SK-N-SH (cell line): ENCODE measurements at regions not wholly inside any gene's neighbourhood (a gene's known extent, or its start where the extent isn't known, plus 50 kb on each side); places are given as distances from the start of the nearest gene placed in this dataset.
A peak's percentile ranks its signal among the peaks of the same experiment; 100 is the strongest.

Experiments
- CTCF ChIA-PET: fragments of 300-600, 350-600 bp; formaldehyde crosslinking; extraction: SDS; loops from one replicate; lab custom pipeline; 2021; lab: Yijun Ruan, JAX
- POLR2A ChIA-PET: fragments of 350-600 bp; sonication (Branson Sonifier 250); formaldehyde crosslinking; extraction: SDS; loops from one replicate; lab custom pipeline; 2020; ENCODE audit warnings: antibody characterized with exemption, inconsistent platforms; lab: Yijun Ruan, JAX
- DNase-seq: peaks from one replicate; pipeline ENCODE4 v3.0.0; 2012
- H2AFZ ChIP-seq: fragments of 200-600 bp; sonication (generic); 2 replicates; pipeline ENCODE4 v1.8.1; 2016; ENCODE audit warnings: antibody characterized with exemption, mild to moderate bottlenecking, low read depth
- H3F3A ChIP-seq: fragments of 200-600 bp; sonication (generic); replicated peaks from 2 replicates; pipeline ENCODE3; 2016; ENCODE audit warnings: antibody characterized with exemption, mild to moderate bottlenecking; ENCODE audit not compliant: insufficient read depth
- H3K27ac ChIP-seq, 2 experiments: fragments of 200-500 bp in 1 of 2; fragments of 200-600 bp in 1 of 2; sonication (Bioruptor generic) in 1 of 2; sonication (generic), shearing (Covaris generic) in 1 of 2; 2 replicates each; pipeline versions ENCODE4 v1.5.1 to v1.6.1; 2014 to 2016; ENCODE audit warnings: low read depth in 2 of 2, inconsistent platforms in 1 of 2, low read length in 1 of 2, mild to moderate bottlenecking in 1 of 2, mixed read lengths in 1 of 2
- H3K27me3 ChIP-seq: fragments of 200-600 bp; sonication (generic), shearing (Covaris generic); 2 replicates; pipeline ENCODE4 v1.6.1; 2016; ENCODE audit warnings: mixed run types; ENCODE audit not compliant: insufficient read depth
- H3K36me3 ChIP-seq, 2 experiments: fragments of 200-500 bp in 1 of 2; fragments of 200-600 bp in 1 of 2; sonication (Bioruptor generic) in 1 of 2; sonication (generic) in 1 of 2; replicated peaks in 1 of 2; 2 replicates each; pipeline versions ENCODE3 to v1.5.1; 2014 to 2016; ENCODE audit warnings: low read length in 1 of 2, mild to moderate bottlenecking in 1 of 2; ENCODE audit not compliant: insufficient read depth in 2 of 2, control insufficient read depth in 1 of 2
- H3K4me1 ChIP-seq, 2 experiments: fragments of 200-500 bp in 1 of 2; fragments of 200-600 bp in 1 of 2; sonication (Bioruptor generic) in 1 of 2; sonication (generic), shearing (Covaris generic) in 1 of 2; 2 replicates each; pipeline versions ENCODE4 v1.5.1 to v1.6.1; 2014 to 2016; ENCODE audit warnings: low read depth in 1 of 2, low read length in 1 of 2, mixed run types in 1 of 2; ENCODE audit not compliant: insufficient read depth in 2 of 2, control insufficient read depth in 1 of 2
- H3K4me2 ChIP-seq: fragments of 200-600 bp; sonication (generic), shearing (Covaris generic); 2 replicates; pipeline ENCODE4 v1.6.1; 2017; ENCODE audit warnings: mixed run types
- H3K4me3 ChIP-seq, 2 experiments: fragments of 200-500 bp in 1 of 2; fragments of 200-600 bp in 1 of 2; sonication (Bioruptor generic) in 1 of 2; sonication (generic), shearing (Covaris generic) in 1 of 2; 2 replicates each; pipeline versions ENCODE4 v1.5.1 to v1.8.1; 2014 to 2016; ENCODE audit warnings: low read depth in 2 of 2, inconsistent platforms in 1 of 2, low read length in 1 of 2, mild to moderate bottlenecking in 1 of 2, mixed read lengths in 1 of 2, moderate library complexity in 1 of 2
- H3K79me2 ChIP-seq: fragments of 200-600 bp; sonication (generic); 2 replicates; pipeline ENCODE4 v1.8.1; 2017; ENCODE audit warnings: mild to moderate bottlenecking; ENCODE audit not compliant: insufficient read depth
- H3K9ac ChIP-seq: fragments of 200-600 bp; sonication (generic); 2 replicates; pipeline ENCODE4 v1.6.1; 2017; ENCODE audit warnings: mixed run types
- H3K9me2 ChIP-seq: fragments of 200-600 bp; sonication (generic); 2 replicates; pipeline ENCODE4 v1.6.1; 2017; ENCODE audit warnings: mixed run types
- H3K9me3 ChIP-seq: fragments of 200-600 bp; sonication (generic); 2 replicates; pipeline ENCODE4 v1.6.1; 2017; ENCODE audit warnings: mixed run types, mild to moderate bottlenecking, moderate library complexity
- H4K20me1 ChIP-seq: fragments of 200-600 bp; sonication (generic); 2 replicates; pipeline ENCODE4 v1.6.1; 2017; ENCODE audit warnings: mild to moderate bottlenecking, mixed run types; ENCODE audit not compliant: insufficient read depth
- CHD2 ChIP-seq: fragments of 150-350 bp; IDR thresholded peaks from 2 replicates; pipeline ENCODE4 v1.6.1; 2018; ENCODE audit warnings: low read length; ENCODE audit not compliant: partially characterized antibody
- EP300 ChIP-seq, 2 experiments: IDR thresholded peaks; 2 replicates each; pipeline versions ENCODE4 v1.4.0 to v1.6.1; 2012; ENCODE audit warnings: borderline replicate concordance in 1 of 2, low read depth in 1 of 2, low read length in 1 of 2
- EZH2phosphoT487 ChIP-seq: fragments of 200-600 bp; sonication (generic); IDR thresholded peaks from 2 replicates; pipeline ENCODE4 v1.6.1; 2017; ENCODE audit warnings: low read depth, mixed run types, mild to moderate bottlenecking, antibody characterized with exemption, moderate library complexity, borderline replicate concordance
- FOXM1 ChIP-seq: IDR thresholded peaks from 2 replicates; pipeline ENCODE4 v1.4.0; 2012; ENCODE audit warnings: low read depth, mild to moderate bottlenecking
- GATA2 ChIP-seq: sonication (generic); formaldehyde crosslinking; IDR thresholded peaks from 2 replicates; pipeline ENCODE4 v1.5.0; 2020; ENCODE audit warnings: mild to moderate bottlenecking, missing genetic modification reagents
- JUND ChIP-seq: IDR thresholded peaks from 2 replicates; pipeline ENCODE4 v1.4.0; 2012
- MEF2A ChIP-seq: IDR thresholded peaks from 2 replicates; pipeline ENCODE4 v1.4.0; 2012; ENCODE audit warnings: low read depth, borderline replicate concordance
- NFIC ChIP-seq: IDR thresholded peaks from 2 replicates; pipeline ENCODE4 v1.4.0; 2012; ENCODE audit warnings: borderline replicate concordance
- POLR2AphosphoS5 ChIP-seq: IDR thresholded peaks from 2 replicates; pipeline ENCODE4 v1.6.1; 2012; ENCODE audit warnings: low read depth, low read length
- RAD21 ChIP-seq: IDR thresholded peaks from 2 replicates; pipeline ENCODE4 v1.6.1; 2012; ENCODE audit warnings: mild to moderate bottlenecking, low read length
- RCOR1 ChIP-seq: fragments of 150-350 bp; IDR thresholded peaks from 2 replicates; pipeline ENCODE4 v1.6.1; 2017; ENCODE audit warnings: antibody characterized with exemption, low read length
- YY1 ChIP-seq: IDR thresholded peaks from 2 replicates; pipeline ENCODE4 v1.4.0; 2012; ENCODE audit warnings: low read depth, mild to moderate bottlenecking
- WGBS: methylation state at CpG from one replicate; pipeline ENCODE4 v1.1.6; 2017; ENCODE audit warnings: low lambda C conversion rate; 5-methylcytosine and 5-hydroxymethylcytosine counted together
- TF ChIP-seq, protein P1 (sequence below): IDR thresholded peaks from 2 replicates; pipeline ENCODE4 v1.4.0; 2012; ENCODE audit warnings: low read depth, borderline replicate concordance
- TF ChIP-seq, protein P2 (sequence below): IDR thresholded peaks from 2 replicates; pipeline ENCODE4; 2012
- TF ChIP-seq, protein P3 (sequence below): fragments of 200-600 bp; sonication (generic); IDR thresholded peaks from 2 replicates; pipeline ENCODE4 v1.6.1; 2017; ENCODE audit warnings: antibody characterized with exemption, mild to moderate bottlenecking, moderate library complexity

DNA sequence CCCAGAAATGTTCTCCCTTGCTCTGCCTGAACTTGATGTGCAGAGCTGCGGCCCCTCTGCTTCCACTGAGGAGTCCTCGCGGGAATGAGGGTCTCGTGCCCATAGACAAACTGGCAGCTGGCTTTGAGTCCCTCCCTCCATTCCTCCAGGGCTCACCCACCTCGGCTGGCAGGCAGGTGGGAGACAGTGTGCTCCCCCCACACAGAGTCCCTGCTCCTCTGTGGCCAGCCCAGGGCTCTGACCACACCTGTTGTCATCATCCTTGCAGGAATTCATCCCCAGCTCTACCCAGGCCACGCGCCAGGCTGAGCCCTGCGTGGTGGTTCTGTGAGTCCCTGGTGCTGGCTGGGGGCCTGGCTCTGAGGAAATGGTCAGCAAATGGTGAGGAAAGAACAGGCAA lies 521.9 kb downstream of the TBC1D22A start:
- Histone ChIP-seq H4K20me1 (no peaks in the 10 kb centered on the region), H3K9ac (no peak overlapping the region), H2AFZ (no peak overlapping the region), H3F3A (no peaks in the 10 kb centered on the region), H3K27ac (no peak overlapping the region), H3K79me2 (no peaks in the 10 kb centered on the region), H3K9me2 (no peaks in the 10 kb centered on the region), H3K4me2 (no peak overlapping the region), H3K4me3 (no peak overlapping the region), H3K4me1 (no peaks in the 10 kb centered on the region), H3K36me3 (no peaks in the 10 kb centered on the region), H3K9me3 (no peaks in the 10 kb centered on the region), H3K27me3 (peaks cover 8% of the 10 kb centered on the region)
- ChIA-PET POLR2A (no interaction called here), CTCF (no interaction called here)
- TF ChIP-seq, protein P1, sequence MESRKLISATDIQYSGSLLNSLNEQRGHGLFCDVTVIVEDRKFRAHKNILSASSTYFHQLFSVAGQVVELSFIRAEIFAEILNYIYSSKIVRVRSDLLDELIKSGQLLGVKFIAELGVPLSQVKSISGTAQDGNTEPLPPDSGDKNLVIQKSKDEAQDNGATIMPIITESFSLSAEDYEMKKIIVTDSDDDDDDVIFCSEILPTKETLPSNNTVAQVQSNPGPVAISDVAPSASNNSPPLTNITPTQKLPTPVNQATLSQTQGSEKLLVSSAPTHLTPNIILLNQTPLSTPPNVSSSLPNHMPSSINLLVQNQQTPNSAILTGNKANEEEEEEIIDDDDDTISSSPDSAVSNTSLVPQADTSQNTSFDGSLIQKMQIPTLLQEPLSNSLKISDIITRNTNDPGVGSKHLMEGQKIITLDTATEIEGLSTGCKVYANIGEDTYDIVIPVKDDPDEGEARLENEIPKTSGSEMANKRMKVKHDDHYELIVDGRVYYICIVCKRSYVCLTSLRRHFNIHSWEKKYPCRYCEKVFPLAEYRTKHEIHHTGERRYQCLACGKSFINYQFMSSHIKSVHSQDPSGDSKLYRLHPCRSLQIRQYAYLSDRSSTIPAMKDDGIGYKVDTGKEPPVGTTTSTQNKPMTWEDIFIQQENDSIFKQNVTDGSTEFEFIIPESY: no peak
- no peak for TF ChIP-seq EP300 (IDR thresholded peaks at IDR 0.05; ENCODE audit: borderline replicate concordance in 1 of 2, low read depth in 1 of 2, low read length in 1 of 2)
- TF ChIP-seq GATA2 (CRISPR knock-in tag): no peak
- no peak for TF ChIP-seq RCOR1
- no peak for TF ChIP-seq POLR2AphosphoS5
- no peak for TF ChIP-seq RAD21
- TF ChIP-seq, protein P2, sequence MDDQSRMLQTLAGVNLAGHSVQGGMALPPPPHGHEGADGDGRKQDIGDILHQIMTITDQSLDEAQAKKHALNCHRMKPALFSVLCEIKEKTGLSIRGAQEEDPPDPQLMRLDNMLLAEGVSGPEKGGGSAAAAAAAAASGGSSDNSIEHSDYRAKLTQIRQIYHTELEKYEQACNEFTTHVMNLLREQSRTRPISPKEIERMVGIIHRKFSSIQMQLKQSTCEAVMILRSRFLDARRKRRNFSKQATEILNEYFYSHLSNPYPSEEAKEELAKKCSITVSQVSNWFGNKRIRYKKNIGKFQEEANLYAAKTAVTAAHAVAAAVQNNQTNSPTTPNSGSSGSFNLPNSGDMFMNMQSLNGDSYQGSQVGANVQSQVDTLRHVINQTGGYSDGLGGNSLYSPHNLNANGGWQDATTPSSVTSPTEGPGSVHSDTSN: no peak
- TF ChIP-seq EZH2phosphoT487: no peak
- no peak for TF ChIP-seq JUND
- TF ChIP-seq, protein P3, sequence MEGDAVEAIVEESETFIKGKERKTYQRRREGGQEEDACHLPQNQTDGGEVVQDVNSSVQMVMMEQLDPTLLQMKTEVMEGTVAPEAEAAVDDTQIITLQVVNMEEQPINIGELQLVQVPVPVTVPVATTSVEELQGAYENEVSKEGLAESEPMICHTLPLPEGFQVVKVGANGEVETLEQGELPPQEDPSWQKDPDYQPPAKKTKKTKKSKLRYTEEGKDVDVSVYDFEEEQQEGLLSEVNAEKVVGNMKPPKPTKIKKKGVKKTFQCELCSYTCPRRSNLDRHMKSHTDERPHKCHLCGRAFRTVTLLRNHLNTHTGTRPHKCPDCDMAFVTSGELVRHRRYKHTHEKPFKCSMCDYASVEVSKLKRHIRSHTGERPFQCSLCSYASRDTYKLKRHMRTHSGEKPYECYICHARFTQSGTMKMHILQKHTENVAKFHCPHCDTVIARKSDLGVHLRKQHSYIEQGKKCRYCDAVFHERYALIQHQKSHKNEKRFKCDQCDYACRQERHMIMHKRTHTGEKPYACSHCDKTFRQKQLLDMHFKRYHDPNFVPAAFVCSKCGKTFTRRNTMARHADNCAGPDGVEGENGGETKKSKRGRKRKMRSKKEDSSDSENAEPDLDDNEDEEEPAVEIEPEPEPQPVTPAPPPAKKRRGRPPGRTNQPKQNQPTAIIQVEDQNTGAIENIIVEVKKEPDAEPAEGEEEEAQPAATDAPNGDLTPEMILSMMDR: no peak
- TF ChIP-seq CHD2: no peak
- no peak for DNase-seq
- WGBS: 53% methylated on average over 4 of the region's 8 CpGs

DNA sequence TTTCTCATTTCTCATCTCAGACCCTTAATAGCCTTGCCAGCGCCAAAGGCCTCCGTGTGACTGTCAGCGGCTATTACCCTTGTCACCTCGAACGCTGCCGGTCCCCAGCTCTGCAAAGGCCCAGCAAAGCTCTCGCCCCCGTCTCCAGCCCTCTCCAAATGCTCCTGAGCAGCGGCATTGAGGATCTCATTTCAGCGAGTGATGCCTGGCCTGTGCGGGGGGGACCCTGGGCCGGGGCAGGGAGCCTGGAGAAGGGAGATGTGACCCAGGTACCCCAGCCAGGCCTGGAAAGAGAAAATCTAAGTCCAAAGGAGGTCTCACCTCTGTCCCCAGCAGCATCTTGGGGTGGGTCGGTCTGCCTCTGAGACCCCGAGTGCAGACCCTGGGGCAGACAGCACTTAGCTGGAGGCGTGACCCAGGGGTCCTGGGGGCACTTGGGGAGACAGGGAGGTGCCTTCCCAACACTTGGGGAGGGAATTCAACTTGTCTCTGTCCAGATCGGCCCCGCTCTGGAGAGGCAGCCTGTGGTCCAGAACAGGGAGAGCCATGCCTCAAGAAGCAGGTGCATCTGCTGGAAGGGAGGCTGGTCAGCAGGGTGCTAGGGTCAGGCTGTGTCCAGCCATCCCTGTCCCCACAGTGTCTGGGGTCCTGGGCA lies 521.3 kb downstream of the TBC1D22A start:
- no peak overlapping the region for H3K9ac ChIP-seq
- H3K4me3 ChIP-seq: no peak overlapping the region
- H3K9me2 ChIP-seq: no peaks in the 10 kb centered on the region
- H3K4me1 ChIP-seq: no peaks in the 10 kb centered on the region
- no peaks in the 10 kb centered on the region for H3K36me3 ChIP-seq
- H3K9me3 ChIP-seq: no peaks in the 10 kb centered on the region
- no peak overlapping the region for H3K27ac ChIP-seq
- no peak overlapping the region for H3K4me2 ChIP-seq
- no peaks in the 10 kb centered on the region for H3F3A ChIP-seq
- peaks cover 14% of the 10 kb centered on the region for H3K27me3 ChIP-seq
- H2AFZ ChIP-seq: no peak overlapping the region
- no peaks in the 10 kb centered on the region for H3K79me2 ChIP-seq
- no peak for TF ChIP-seq YY1
- TF ChIP-seq MEF2A: no peak
- no peak for TF ChIP-seq FOXM1
- TF ChIP-seq GATA2 (CRISPR knock-in tag): no peak
- TF ChIP-seq NFIC: no peak
- POLR2A ChIA-PET: no interaction called here
- peak; percentile 6 for DNase-seq
- CTCF ChIA-PET: no interaction called here
- 34% methylated on average over 14 of the region's 17 CpGs for WGBS
- no peaks in the 10 kb centered on the region for H4K20me1 ChIP-seq
